G401.6 (cell line): ENCODE measurements at regions not wholly inside any gene's neighbourhood (a gene's known extent, or its start where the extent isn't known, plus 50 kb on each side); places are given as distances from the start of the nearest gene placed in this dataset.

Experiments
- FAIRE-seq: peaks from 2 replicates; lab custom pipeline; 2012; peaks lifted over from hg19 to GRCh38; lab: Jason Lieb, UNC

GRCh38 chr2:144156736-144157640 lies 362.9 kb downstream of the ZEB2 start:
- no peak for FAIRE-seq

DNA sequence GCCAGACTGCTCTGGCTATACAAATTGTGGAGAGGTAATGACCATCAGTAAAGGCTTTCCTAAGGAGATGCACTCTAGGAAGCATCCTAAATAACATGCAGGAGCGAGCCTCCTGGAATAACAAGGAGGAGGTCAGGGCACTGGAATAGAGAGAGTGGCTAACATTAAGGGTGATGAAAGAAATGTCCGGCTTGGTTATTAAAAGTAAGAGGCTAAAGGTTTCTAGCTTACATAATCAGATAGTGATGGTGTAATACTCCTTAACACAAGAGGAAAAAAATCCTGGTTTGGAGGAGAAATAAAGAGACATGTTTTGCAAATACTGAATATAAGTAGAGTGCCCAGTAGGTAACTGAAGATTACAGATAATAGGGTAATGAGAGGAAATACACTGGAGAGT lies 365.7 kb downstream of the ZEB2 start:
- no peak for FAIRE-seq

DNA sequence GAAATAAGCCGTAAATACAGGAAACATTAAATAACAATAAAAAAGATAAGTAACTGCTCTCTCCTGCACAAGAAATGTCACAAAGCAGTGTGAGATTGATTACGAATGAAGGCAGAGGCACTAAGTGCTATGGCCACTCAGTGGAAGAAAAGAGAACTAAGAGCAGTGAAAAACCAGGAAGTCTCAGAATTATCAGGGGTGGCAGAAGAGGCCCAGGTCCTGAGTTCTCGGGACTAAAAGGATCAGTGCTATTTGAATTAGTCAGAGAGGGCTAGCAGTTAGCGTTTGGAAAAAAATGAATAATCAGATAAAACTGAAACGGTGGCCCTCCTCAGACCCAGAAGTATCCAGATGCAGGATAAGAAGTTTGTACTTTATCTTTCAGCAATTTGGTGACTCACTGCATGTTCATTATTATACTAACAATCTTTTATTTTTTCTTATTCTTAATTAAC lies 367.1 kb downstream of the ZEB2 start:
- FAIRE-seq = no peak

- no peak for FAIRE-seq
These were observed 368.1 kb downstream of the ZEB2 start for GRCh38 chr2:144151851-144152250.

DNA sequence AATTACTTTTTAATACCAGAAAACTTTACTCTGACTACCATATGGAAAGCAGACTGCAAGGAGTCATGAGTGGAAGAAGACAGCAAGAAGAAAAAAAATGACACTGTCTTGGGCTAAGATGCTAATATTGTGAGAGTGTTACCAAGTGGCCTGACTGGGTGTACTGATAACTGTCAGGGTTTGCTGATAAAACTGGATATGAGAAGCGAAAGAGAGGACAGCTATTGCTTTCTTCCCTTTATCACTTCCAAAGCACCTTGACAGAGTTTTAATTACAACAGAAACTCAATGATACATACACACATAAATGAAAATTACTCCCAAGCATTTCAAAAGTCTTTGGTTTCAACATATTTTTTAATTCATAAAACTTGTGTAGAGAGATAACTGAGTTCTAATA lies 368.5 kb downstream of the ZEB2 start:
- FAIRE-seq = no peak

GRCh38 chr2:144147356-144147755 lies 372.6 kb downstream of the ZEB2 start:
- no peak for FAIRE-seq

- no peak for FAIRE-seq
These were observed 373.0 kb downstream of the ZEB2 start for GRCh38 chr2:144146876-144147275.

GRCh38 chr2:144146076-144146475 lies 373.8 kb downstream of the ZEB2 start:
- no peak for FAIRE-seq

GRCh38 chr2:144143294-144144151 lies 376.4 kb downstream of the ZEB2 start:
- no peak for FAIRE-seq

DNA sequence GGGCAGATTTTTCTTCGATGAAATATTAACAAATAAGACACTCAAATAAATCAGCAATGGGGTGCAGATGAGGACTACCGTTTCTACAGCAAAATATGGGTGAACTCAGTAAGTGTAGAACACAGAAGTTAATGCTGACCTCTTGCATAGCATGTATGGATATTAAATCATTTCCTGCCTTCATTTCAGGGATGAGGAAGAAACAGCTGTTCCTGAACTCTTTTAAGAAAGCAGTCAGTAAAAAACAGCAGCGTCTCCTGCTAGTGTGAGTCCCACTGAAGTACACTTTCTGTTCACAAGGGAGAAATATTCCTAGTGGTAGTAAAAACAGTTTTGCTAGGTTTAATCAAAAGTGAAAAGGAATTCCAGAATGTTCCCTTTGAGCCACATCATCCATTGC lies 379.0 kb downstream of the ZEB2 start:
- no peak for FAIRE-seq

- FAIRE-seq = no peak
These were observed 382.1 kb downstream of the ZEB2 start for GRCh38 chr2:144137705-144138428.

DNA sequence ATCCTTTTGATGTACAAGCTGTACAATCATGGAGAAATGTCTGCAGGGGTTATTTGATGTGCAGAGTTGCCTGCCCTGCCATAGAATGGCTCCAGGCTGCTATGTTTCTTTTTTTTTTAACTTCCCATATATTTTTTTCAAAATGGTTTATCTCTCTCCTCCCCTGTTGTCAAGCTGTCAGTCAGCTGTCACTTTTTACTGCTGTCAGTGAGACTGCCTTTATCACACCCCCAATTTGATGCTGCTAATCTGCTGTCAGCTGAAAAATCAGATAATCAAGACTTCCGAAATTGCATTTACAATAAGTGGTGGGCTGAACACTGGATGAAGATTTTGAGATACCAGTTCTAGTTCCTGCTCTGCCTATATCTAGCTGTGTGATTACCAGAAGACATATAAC lies 382.6 kb downstream of the ZEB2 start:
- no peak for FAIRE-seq

DNA sequence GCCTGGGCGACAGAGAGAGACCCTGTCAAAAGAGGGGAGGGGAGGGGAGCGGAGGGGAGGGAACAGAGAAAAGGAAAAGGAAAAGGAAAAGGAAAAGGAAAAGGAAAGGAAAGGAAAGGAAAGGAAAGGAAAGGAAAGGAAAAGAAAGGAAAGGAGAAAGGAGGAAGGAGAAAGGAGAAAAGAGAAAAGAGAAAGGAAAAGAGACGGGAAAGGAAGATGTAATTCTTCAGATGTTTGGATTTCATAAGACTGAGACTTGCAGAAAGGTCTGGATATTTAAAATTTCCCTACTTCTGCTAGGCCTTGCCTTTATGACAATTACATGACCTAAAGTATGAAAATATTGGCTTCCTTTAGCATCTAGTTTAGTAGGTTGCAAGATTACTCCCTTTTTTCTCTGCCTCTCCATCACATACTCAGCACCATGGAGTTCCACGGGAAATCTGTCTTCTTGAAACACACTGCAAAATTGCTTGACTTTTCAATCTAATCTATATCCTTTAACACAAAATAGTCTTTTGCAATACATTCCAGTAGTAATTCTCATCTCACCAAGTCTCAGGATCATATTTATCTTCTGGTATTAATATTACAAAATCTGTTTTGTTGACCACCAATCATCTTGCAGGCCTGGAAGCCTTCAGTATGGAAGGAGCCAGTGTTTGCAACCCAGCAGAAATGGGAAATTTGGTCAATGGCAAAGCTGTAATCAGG lies 383.5 kb downstream of the ZEB2 start:
- FAIRE-seq = no peak

DNA sequence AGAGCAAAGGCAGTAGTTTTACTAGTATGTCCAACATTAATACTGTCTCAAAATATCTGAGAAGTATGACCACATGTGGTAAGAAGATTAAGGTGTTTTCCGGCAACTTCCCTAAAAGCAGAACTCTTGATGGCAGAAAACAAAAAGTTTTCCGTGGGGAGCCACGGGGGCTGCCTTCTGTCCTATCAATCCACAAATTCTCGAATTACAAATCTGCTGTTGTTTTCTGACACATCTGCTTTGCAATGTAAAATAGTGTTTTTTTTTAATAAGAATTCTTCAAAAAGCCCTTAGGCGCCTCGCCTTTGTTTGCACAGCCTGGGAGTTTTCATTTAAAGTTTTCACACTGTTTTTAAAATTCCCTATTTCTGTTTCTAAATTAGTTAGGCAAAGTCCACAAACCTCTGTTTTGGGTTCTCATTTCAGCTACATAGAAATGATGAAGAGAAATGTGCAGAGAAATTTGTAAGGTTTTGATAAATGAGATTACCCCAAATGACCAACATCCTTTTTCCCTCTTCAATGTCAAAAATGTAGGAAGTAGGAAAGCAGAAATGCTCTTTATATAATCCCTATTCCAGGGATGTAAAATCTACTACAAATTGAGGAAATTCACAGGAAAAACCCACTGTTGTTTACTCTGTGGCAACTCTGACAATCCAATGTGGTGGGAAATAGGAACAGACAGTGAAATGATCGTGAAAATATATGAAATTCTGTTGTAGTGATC lies 385.8 kb downstream of the ZEB2 start:
- FAIRE-seq = no peak

DNA sequence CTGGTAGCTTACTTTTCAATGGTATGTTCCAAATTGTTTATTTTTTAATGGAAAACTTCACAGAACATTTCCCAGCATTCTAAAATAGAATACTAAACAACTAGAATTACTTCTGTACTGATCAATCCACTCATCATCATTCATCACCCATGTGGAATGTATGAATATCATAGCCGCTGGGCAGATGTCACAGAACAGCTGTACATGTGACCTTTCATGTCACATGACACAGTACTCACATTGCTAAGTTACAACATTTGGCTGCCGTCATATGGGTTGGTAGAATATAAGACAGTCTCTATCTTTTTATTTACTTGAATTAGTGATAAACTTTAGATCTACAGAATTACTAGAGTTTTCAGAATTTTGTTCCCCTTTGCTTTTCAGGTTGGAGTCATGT lies 387.6 kb downstream of the ZEB2 start:
- FAIRE-seq = no peak

DNA sequence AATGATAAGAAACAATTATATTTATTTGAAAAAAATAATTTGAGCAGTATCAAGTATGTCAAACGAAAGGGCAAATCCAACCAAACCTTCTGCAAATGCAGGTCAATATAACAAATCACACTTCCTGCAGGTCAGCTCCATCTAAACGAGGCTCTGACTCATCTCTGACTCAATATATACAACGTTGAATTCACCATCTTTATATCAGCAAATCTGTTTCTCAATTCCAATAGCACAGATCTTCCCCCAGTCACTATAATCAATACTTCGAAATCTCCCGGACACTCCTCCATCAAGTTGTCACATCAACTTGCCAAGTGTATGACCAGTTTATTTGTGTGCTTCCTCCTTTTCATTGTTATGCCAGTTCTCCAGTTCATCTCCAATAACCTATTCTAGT lies 388.9 kb downstream of the ZEB2 start:
- no peak for FAIRE-seq

GRCh38 chr2:144130551-144130950 lies 389.4 kb downstream of the ZEB2 start:
- FAIRE-seq = no peak

GRCh38 chr2:144128130-144128746 lies 391.7 kb downstream of the ZEB2 start:
- FAIRE-seq = no peak

DNA sequence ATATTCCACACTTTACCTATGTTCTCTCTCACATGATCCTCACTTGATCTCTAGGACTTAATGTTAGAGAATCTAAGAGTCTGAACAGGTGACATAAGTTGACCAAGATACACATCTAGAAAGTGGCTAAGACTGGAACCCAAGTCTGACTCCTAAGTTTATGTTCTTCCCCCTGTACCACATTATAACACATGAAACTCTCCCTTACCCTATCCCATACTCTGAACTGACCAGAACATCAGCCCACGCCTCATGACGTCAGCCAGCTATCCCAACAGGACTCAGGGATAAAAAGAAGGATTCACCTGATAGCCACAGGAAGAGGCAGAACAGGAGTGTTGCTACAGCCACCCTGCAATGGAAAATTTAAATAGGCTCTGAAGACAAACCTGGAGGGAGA lies 392.2 kb downstream of the ZEB2 start:
- no peak for FAIRE-seq

GRCh38 chr2:144126302-144126701 lies 393.6 kb downstream of the ZEB2 start:
- no peak for FAIRE-seq

- no peak for FAIRE-seq
These were observed 394.2 kb downstream of the ZEB2 start for GRCh38 chr2:144125751-144126150.
